ENCODE measurements at regions not wholly inside any gene's neighbourhood (a gene's known extent, or its start where the extent isn't known, plus 50 kb on each side); places are given as distances from the start of the nearest gene placed in this dataset.

- H3K4me3 Mint-ChIP-seq, result no peak overlapping the region
- no peak overlapping the region for H3K27ac Mint-ChIP-seq
- no peaks in the 10 kb centered on the region for H3K4me1 Mint-ChIP-seq
- H3K27me3 Mint-ChIP-seq (ENCODE audit: low read depth in 2 of 2), result no peaks in the 10 kb centered on the region
- intact Hi-C loops (cut with micrococcal nuclease), result no loop called here
- no peak for DNase-seq
- H3K27ac ChIP-seq (ENCODE audit: low read length), result no peak overlapping the region
- 85% methylated on average over 12 of the region's 12 CpGs for WGBS (ENCODE audit: insufficient coverage)
- no peaks in the 10 kb centered on the region for H3K27me3 ChIP-seq (ENCODE audit: control insufficient read depth, insufficient read depth, low read length)
- no peak overlapping the region for H3K4me3 ChIP-seq (ENCODE audit: low read length)
- H3K9me3 ChIP-seq (ENCODE audit: control insufficient read depth, insufficient read depth, low read length), result no peaks in the 10 kb centered on the region
- no peak for TF ChIP-seq CTCF (IDR thresholded peaks at IDR 0.05)
- no peaks in the 10 kb centered on the region for H3K36me3 Mint-ChIP-seq
- H3K9me3 Mint-ChIP-seq, result peaks cover 0 to 7% of the 10 kb centered on the region in 2 donors
- no peaks in the 10 kb centered on the region for H3K4me1 ChIP-seq (ENCODE audit: control insufficient read depth, insufficient read depth, low read length)
- no peaks in the 10 kb centered on the region for H3K36me3 ChIP-seq (ENCODE audit: control insufficient read depth, insufficient read depth, low read length)
- no peak for ATAC-seq
Observed at GRCh38 chr5:5699062-5699461, 276.6 kb downstream of the ICE1 start.

- DNase-seq (no peak), ATAC-seq (no peak)
- Histone ChIP-seq H3K4me3 (ENCODE audit: low read length) (no peak overlapping the region), H3K9me3 (ENCODE audit: control insufficient read depth, insufficient read depth, low read length) (no peaks in the 10 kb centered on the region), H3K27ac (ENCODE audit: low read length) (no peak overlapping the region), H3K4me1 (ENCODE audit: control insufficient read depth, insufficient read depth, low read length) (no peaks in the 10 kb centered on the region), H3K36me3 (ENCODE audit: control insufficient read depth, insufficient read depth, low read length) (no peaks in the 10 kb centered on the region), H3K27me3 (ENCODE audit: control insufficient read depth, insufficient read depth, low read length) (no peaks in the 10 kb centered on the region)
- Mint-ChIP-seq H3K9me3 (peaks cover 0 to 5% of the 10 kb centered on the region in 2 donors), H3K27me3 (ENCODE audit: low read depth in 2 of 2) (peaks cover 0 to 4% of the 10 kb centered on the region in 2 donors), H3K4me1 (no peaks in the 10 kb centered on the region), H3K36me3 (no peaks in the 10 kb centered on the region), H3K4me3 (no peak overlapping the region), H3K27ac (no peak overlapping the region)
- TF ChIP-seq CTCF (IDR thresholded peaks at IDR 0.05), result no peak
- intact Hi-C loops (cut with micrococcal nuclease), result no loop called here
- 41% methylated on average over 3 of the region's 3 CpGs for WGBS (ENCODE audit: insufficient coverage)
Observed at GRCh38 chr5:5695266-5695665, 272.8 kb downstream of the ICE1 start.

GRCh38 chr5:5688925-5689310 lies 266.4 kb downstream of the ICE1 start:
- DNase-seq, result no peak
- H3K27ac ChIP-seq (ENCODE audit: low read length), result no peak overlapping the region
- H3K4me1 ChIP-seq (ENCODE audit: control insufficient read depth, insufficient read depth, low read length), result no peaks in the 10 kb centered on the region
- no peaks in the 10 kb centered on the region for H3K36me3 ChIP-seq (ENCODE audit: control insufficient read depth, insufficient read depth, low read length)
- H3K4me3 ChIP-seq (ENCODE audit: low read length), result no peak overlapping the region
- no peak overlapping the region for H3K27ac Mint-ChIP-seq
- H3K4me3 Mint-ChIP-seq, result no peak overlapping the region
- no peaks in the 10 kb centered on the region for H3K27me3 ChIP-seq (ENCODE audit: control insufficient read depth, insufficient read depth, low read length)
- intact Hi-C loops (cut with micrococcal nuclease), result no loop called here
- H3K36me3 Mint-ChIP-seq, result no peaks in the 10 kb centered on the region
- no peak for ATAC-seq
- H3K9me3 ChIP-seq (ENCODE audit: control insufficient read depth, insufficient read depth, low read length), result no peaks in the 10 kb centered on the region
- H3K4me1 Mint-ChIP-seq, result no peaks in the 10 kb centered on the region
- peaks cover 12 to 14% of the 10 kb centered on the region in 2 donors for H3K27me3 Mint-ChIP-seq (ENCODE audit: low read depth in 2 of 2)
- WGBS (ENCODE audit: insufficient coverage), result 79% methylated on average over 2 of the region's 2 CpGs
- H3K9me3 Mint-ChIP-seq, result peaks cover 0 to under 1% of the 10 kb centered on the region in 2 donors
- TF ChIP-seq CTCF (IDR thresholded peaks at IDR 0.05), result no peak

- ATAC-seq (no peak), DNase-seq (no peak)
- Mint-ChIP-seq H3K4me1 (no peaks in the 10 kb centered on the region), H3K9me3 (peaks cover 4% of the 10 kb centered on the region in 2 donors), H3K27ac (no peak overlapping the region), H3K27me3 (ENCODE audit: low read depth in 2 of 2) (peaks cover 12 to 14% of the 10 kb centered on the region in 2 donors), H3K4me3 (no peak overlapping the region), H3K36me3 (no peaks in the 10 kb centered on the region)
- no peak overlapping the region for H3K4me3 ChIP-seq (ENCODE audit: low read length)
- H3K27ac ChIP-seq (ENCODE audit: low read length), result no peak overlapping the region
- H3K27me3 ChIP-seq (ENCODE audit: control insufficient read depth, insufficient read depth, low read length), result no peaks in the 10 kb centered on the region
- WGBS (ENCODE audit: insufficient coverage), result 33% methylated on average over 8 of the region's 8 CpGs
- TF ChIP-seq CTCF (IDR thresholded peaks at IDR 0.05), result no peak
- H3K36me3 ChIP-seq (ENCODE audit: control insufficient read depth, insufficient read depth, low read length), result no peaks in the 10 kb centered on the region
- intact Hi-C loops (cut with micrococcal nuclease), result no loop called here
- H3K9me3 ChIP-seq (ENCODE audit: control insufficient read depth, insufficient read depth, low read length), result no peaks in the 10 kb centered on the region
- no peaks in the 10 kb centered on the region for H3K4me1 ChIP-seq (ENCODE audit: control insufficient read depth, insufficient read depth, low read length)
Observed at GRCh38 chr5:5688194-5688924, 265.9 kb downstream of the ICE1 start.
